ENCODE measurements at regions not wholly inside any gene's neighbourhood (a gene's known extent, or its start where the extent isn't known, plus 50 kb on each side); places are given as distances from the start of the nearest gene placed in this dataset.

DNA sequence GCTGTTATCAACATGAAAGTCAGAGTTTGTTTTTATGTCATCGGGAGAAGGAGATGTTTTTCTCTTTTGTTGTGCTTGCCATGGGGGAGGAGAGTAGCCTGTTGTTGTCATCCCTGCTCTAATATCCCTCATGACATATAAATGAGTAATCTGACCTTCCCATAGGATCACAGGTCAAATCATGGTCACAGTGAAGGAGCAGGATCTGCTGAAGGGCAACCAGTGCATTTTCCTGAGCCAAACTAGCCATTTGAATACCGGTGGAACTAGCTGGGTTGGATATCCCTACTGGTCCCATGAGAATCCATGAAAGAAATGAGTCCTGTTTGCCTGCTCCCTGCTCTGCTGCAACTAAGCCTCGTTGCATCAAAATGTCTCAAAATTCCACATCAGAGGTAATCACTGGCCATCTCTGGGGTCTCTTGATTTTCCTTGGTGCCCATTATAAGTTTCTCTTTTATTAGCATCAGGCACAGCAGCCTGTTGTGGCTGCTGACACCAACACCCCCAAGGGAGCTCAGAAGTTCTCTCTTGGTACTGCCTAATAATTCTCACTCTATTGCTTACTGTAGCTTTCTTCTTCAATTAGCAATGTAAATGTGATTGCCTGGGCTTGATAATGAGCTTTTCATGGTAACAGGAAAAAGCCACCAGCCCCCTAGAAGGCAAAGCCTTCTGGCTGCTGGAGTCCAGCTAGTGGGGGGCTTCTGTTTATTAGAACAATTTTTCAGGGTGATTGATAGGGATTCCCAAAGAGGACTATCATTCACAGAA is 211.4 kb upstream of the ERCC4 start:
- no peaks in the 10 kb centered on the region for H3K36me3 ChIP-seq (ENCODE audit: insufficient read depth, low read length)
- H3K9ac ChIP-seq (ENCODE audit: low read depth, low read length) = no peak overlapping the region
- no peak for DNase-seq
- ATAC-seq (ENCODE audit: insufficient read depth, low read depth) = no peak
- H3K4me2 ChIP-seq (ENCODE audit: insufficient read depth, low read length) = no peak overlapping the region
- H3K79me2 ChIP-seq (ENCODE audit: insufficient read depth, low read length) = no peaks in the 10 kb centered on the region
- H4K20me1 ChIP-seq (ENCODE audit: insufficient read depth, low read length) = no peaks in the 10 kb centered on the region
- H3K27me3 ChIP-seq (ENCODE audit: insufficient read depth, low read length, poor library complexity) = no peaks in the 10 kb centered on the region
- peaks cover 3% of the 10 kb centered on the region for H3K9me3 ChIP-seq (ENCODE audit: insufficient read depth, low read length, severe bottlenecking)
- H3K4me3 ChIP-seq (ENCODE audit: low read depth in 1 of 2, low read length in 2 of 2) = no peak overlapping the region
- no peaks in the 10 kb centered on the region for H3K4me1 ChIP-seq (ENCODE audit: insufficient read depth, low read length)
- TF ChIP-seq, protein P1, sequence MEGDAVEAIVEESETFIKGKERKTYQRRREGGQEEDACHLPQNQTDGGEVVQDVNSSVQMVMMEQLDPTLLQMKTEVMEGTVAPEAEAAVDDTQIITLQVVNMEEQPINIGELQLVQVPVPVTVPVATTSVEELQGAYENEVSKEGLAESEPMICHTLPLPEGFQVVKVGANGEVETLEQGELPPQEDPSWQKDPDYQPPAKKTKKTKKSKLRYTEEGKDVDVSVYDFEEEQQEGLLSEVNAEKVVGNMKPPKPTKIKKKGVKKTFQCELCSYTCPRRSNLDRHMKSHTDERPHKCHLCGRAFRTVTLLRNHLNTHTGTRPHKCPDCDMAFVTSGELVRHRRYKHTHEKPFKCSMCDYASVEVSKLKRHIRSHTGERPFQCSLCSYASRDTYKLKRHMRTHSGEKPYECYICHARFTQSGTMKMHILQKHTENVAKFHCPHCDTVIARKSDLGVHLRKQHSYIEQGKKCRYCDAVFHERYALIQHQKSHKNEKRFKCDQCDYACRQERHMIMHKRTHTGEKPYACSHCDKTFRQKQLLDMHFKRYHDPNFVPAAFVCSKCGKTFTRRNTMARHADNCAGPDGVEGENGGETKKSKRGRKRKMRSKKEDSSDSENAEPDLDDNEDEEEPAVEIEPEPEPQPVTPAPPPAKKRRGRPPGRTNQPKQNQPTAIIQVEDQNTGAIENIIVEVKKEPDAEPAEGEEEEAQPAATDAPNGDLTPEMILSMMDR (IDR thresholded peaks at IDR 0.05; ENCODE audit: borderline replicate concordance, extremely low read depth, low read length, poor library complexity, severe bottlenecking) = no peak
- no peak overlapping the region for H3K27ac ChIP-seq (ENCODE audit: low read length)
- no peak overlapping the region for H2AFZ ChIP-seq (ENCODE audit: low read depth, low read length)

GRCh38 chr16:13718748-13719147 is 201.2 kb upstream of the ERCC4 start:
- H3K4me3 ChIP-seq (ENCODE audit: low read depth in 1 of 2, low read length in 2 of 2) = no peak overlapping the region
- H3K9ac ChIP-seq (ENCODE audit: low read depth, low read length) = no peak overlapping the region
- H3K79me2 ChIP-seq (ENCODE audit: insufficient read depth, low read length) = no peaks in the 10 kb centered on the region
- no peaks in the 10 kb centered on the region for H3K27me3 ChIP-seq (ENCODE audit: insufficient read depth, low read length, poor library complexity)
- H3K36me3 ChIP-seq (ENCODE audit: insufficient read depth, low read length) = no peaks in the 10 kb centered on the region
- no peaks in the 10 kb centered on the region for H3K4me1 ChIP-seq (ENCODE audit: insufficient read depth, low read length)
- no peaks in the 10 kb centered on the region for H3K9me3 ChIP-seq (ENCODE audit: insufficient read depth, low read length, severe bottlenecking)
- no peak for DNase-seq
- no peak overlapping the region for H3K4me2 ChIP-seq (ENCODE audit: insufficient read depth, low read length)
- no peak overlapping the region for H2AFZ ChIP-seq (ENCODE audit: low read depth, low read length)
- ATAC-seq (ENCODE audit: insufficient read depth, low read depth) = no peak
- no peak overlapping the region for H3K27ac ChIP-seq (ENCODE audit: low read length)
- H4K20me1 ChIP-seq (ENCODE audit: insufficient read depth, low read length) = no peaks in the 10 kb centered on the region
- TF ChIP-seq, protein P1 (IDR thresholded peaks at IDR 0.05; ENCODE audit: borderline replicate concordance, extremely low read depth, low read length, poor library complexity, severe bottlenecking) = no peak
- TF ChIP-seq EZH2 (IDR thresholded peaks at IDR 0.05; ENCODE audit: borderline replicate concordance, low read depth, low read length, severe bottlenecking) = no peak

- no peaks in the 10 kb centered on the region for H3K4me1 ChIP-seq (ENCODE audit: insufficient read depth, low read length)
- no peak for DNase-seq
- H3K79me2 ChIP-seq (ENCODE audit: insufficient read depth, low read length) = no peaks in the 10 kb centered on the region
- peaks cover 11% of the 10 kb centered on the region for H3K27me3 ChIP-seq (ENCODE audit: insufficient read depth, low read length, poor library complexity)
- H3K4me2 ChIP-seq (ENCODE audit: insufficient read depth, low read length) = no peak overlapping the region
- no peak for ATAC-seq (ENCODE audit: insufficient read depth, low read depth)
- H3K9me3 ChIP-seq (ENCODE audit: insufficient read depth, low read length, severe bottlenecking) = peaks cover 7% of the 10 kb centered on the region
- H3K27ac ChIP-seq (ENCODE audit: low read length) = no peak overlapping the region
- no peak overlapping the region for H3K4me3 ChIP-seq (ENCODE audit: low read depth in 1 of 2, low read length in 2 of 2)
- H4K20me1 ChIP-seq (ENCODE audit: insufficient read depth, low read length) = no peaks in the 10 kb centered on the region
- H3K36me3 ChIP-seq (ENCODE audit: insufficient read depth, low read length) = no peaks in the 10 kb centered on the region
- TF ChIP-seq, protein P1 (IDR thresholded peaks at IDR 0.05; ENCODE audit: borderline replicate concordance, extremely low read depth, low read length, poor library complexity, severe bottlenecking) = no peak
- TF ChIP-seq EZH2 (IDR thresholded peaks at IDR 0.05; ENCODE audit: borderline replicate concordance, low read depth, low read length, severe bottlenecking) = no peak
- no peak overlapping the region for H3K9ac ChIP-seq (ENCODE audit: low read depth, low read length)
- no peak overlapping the region for H2AFZ ChIP-seq (ENCODE audit: low read depth, low read length)
Observed at GRCh38 chr16:13727943-13728342, 192.0 kb upstream of the ERCC4 start.
